ENCODE measurements at regions not wholly inside any gene's neighbourhood (a gene's known extent, or its start where the extent isn't known, plus 50 kb on each side); places are given as distances from the start of the nearest gene placed in this dataset.

DNA sequence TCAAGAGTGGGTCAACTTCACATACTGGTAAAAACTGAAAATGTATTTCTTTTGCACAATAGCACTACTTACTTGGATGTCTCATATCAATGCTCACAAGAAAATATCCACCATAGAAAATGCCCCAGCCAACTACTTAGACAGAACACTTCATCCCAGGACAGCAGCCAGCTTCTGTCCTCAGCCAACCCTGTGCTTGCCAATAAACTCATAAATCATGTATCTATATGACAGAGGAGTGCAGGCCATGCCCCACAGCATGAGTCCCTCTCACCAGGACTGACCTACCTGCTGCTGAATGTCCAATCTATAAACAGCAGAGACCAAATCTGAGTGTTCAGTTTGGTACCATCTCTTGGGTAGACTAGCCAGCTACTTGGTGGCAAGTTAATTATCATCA, 179.3 kb downstream of the OMA1 start:
- DNase-seq, result no peak

DNA sequence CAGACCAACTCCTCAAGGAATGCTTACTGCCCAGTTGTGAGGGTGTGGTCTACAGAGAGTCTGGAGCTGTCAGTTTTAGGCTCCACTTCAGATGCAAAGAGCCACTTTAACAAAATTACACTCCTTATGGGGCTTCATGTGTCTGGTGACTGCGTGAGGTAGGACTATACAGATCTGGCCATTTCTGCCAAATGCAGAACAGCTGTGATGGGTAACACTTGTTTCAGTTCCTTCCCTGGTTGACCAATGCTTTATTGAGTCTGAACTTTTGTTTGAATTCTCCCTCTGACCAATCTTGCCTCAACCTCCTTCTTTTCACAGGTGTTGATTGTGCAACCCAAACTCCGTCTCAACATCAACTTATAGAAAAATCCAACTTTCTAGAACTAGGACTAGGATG, 181.2 kb downstream of the OMA1 start:
- no peak for DNase-seq

DNA sequence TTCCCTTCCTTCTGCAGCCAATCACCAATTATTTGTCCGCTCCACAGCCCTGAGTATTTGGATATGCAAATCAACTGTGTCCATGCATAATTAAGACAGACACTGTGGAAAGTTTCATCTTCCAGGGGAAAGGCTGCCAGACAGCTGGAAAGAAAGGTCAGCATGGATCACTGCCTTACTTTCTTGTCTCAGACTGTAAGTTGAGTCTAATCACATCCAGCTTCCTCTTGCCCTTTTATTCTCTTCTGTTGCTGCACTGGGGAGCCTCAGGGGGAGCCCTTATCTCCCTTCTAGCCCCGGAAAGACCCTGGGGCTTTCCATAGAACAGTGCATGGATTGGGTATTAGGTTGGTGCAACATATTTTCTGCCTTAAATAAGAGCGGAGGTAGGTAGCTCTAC, 182.9 kb downstream of the OMA1 start:
- no peak for DNase-seq

DNA sequence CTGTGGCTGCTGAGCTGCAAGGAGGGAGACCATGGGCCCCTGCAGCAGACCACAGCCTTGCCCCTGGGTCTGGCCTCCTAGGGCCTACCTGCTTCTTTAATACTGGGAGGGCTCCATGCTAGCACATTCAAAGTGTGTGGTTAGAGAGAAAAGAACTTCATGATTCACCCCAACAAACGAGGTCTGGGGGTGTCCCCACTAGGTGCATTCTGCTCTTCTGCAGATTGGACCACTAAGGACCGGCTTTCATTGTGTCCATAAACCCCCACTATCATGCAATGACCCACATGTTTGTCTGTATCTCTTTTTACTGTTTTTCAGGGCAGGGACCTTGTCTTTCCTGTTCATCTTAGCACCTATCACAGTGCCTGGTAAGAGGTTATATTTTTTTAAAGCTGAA, 185.4 kb downstream of the OMA1 start:
- DNase-seq, result no peak

DNA sequence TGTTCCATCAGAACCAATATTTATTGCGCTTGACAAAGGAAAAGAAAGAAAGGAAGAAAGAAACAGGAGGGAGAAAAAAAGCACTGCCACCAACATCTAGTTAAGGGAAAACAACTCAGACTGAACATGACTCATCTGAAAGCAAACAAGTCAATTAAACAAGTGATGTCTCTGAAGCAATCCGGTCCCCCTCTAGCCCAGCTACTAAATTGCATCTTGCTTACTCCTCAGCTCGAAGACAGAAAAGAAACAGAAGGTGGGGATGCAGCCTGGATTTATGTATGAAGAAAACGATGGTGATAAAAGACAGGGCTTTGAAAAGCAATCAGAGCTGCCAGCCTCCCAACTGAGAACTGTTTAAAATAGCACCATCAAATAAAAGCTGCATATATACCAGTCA, 188.2 kb downstream of the OMA1 start:
- no peak for DNase-seq

DNA sequence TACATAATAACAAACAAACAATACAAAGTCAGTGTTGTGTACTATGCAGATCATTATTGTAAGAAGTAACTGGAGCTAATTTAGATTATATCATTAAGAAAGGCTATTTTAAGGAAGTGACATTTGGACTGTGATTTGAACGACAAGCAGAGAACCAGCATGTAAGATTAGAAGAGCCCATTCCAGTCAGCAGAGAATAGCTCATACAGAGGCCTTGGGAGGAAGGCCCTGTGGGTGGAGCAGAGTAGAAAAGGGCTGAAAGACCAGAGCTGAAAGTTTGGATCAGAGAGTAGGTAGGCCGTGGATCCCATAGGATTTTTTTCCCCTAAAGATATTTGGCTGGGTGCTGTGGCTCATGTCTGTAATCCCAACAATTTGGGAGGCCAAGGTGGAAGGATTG, 190.1 kb downstream of the OMA1 start:
- DNase-seq, result no peak

DNA sequence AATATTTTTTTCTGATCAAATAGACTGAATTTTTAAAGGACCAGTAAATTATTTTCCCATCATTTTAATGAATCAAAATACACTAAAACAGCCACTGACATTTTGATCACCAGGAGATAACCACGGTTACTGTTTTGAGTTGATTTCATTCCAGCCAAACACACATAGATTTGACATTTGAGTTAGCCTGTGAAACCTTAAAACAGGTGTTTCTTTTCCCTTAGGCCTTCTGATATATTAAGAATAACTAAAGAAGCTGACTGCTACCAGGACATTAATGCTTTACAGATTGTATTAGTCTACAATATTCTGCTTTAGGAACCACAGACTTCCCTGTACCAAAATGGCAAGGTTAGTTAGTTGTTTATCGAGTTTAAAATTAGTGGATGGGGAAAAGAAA, 193.4 kb downstream of the OMA1 start:
- DNase-seq, result no peak

DNA sequence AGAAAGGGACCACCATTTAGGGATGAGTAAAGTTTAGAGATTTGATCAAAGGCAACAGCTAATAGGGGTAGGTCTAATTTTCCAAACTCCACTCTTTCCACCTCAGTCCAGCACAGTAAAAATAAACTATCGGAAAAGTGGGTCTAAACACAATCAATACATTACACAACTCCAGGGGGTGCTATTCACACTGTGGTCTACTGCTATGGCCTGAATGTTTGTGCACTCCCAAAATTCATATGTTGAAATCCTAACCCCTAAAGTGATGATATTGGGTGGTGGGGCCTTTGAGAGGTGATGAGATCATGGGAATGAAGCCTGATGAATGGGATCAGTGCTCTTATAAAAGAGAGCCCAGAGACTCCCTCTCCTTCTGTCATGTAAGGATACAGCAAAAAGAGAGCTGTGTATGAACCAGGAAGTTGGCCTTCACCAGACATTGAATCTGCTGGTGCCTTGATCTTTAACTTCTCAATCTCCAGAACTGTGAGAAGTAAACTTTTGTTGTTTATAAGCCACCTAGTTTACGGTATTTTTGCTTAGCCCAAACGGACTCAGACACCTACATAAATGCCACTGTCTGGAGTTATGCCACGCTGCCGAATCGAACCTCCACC, 193.9 kb downstream of the OMA1 start:
- no peak for DNase-seq

DNA sequence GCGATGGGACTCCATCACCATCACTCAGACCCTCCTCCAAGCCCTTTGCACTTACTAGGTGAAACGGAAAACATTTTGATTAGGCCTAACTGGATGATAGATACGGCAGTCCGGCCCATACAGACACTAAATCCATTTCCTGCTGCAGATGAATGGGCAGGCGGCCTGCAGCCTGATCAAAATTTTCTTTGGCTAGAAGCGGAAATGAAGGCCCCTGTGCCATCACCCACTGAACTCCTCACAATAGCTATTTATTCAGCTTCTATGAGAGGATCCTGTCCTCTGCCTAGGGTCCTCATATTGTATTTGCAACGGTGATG, 200.5 kb downstream of the OMA1 start:
- DNase-seq, result peak; percentile 24

DNA sequence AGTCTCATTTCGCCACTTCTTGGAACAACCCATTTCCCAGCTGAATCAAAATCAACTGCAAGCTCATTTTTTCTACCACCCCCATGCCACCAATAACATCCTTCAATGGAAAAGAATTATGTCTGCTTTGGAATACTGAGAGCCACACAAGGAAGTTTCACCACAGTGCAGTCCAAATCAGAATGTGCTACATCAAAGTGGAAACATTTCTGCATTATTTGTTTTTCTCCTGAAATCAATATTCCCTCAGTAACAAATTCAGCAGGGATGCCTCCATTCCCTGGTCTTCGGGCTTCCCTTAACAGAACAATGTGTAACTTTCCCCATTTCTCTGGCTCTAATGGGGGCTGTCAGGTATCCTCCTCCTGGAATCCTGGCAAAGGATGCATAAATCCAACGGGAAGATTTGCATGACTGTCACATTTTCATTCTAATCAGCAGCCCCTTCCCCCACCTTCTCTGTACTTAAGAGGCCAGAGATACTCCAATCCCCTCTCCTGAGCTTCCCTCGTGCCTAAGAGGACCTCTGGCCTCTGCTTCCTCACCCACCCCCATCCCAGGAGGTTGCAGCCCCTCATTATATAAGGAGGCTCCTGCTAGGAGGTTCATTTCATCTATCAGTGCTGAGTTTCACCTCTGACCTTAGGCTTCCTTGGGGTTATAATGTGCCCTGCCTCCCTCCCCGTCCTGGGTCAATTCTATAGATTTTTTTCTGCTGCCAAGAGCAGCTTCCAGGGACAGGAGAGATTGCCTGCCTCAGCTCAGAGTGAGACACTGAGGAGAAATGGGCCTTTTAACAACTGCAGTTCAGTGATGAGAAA, 201.1 kb downstream of the OMA1 start:
- DNase-seq, result no peak

DNA sequence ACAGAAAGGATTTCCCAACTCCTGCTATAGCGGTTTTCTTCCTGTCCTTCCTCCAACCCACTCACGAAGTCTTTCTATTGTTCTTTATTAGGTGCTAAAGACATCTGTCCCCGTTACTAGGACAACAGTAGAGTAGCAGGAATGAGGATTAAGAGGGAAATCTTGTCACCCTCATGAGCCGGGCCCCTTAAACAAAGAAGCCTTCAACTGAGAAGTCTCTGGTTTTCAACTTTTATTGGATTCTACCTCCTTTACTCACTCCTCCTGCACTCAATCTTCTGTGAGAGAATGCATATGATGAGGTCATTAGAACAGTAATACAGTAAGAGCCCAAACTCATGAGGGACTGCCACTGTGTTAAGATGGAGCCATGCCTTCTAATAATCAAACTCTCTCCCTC, 206.3 kb downstream of the OMA1 start:
- no peak for DNase-seq

DNA sequence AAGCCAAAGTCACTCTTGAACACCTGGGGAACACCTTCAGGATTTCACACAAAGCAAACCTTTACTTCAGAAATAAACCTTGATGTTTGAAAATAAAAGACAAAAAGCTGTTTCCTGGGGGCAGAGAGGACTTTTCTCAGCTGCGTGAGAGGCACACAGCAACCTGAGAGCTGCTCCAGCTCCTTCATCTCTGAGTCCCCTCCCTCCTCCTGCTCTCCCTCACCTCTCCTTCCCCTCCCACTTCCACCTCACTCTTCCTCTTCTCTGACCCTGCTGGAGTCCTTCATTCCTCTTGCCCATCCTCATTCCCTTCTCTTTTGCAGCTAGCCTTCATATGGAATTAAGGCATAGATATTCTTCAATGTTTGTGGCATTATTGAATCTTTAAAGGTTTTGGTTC, 208.4 kb downstream of the OMA1 start:
- DNase-seq, result no peak

DNA sequence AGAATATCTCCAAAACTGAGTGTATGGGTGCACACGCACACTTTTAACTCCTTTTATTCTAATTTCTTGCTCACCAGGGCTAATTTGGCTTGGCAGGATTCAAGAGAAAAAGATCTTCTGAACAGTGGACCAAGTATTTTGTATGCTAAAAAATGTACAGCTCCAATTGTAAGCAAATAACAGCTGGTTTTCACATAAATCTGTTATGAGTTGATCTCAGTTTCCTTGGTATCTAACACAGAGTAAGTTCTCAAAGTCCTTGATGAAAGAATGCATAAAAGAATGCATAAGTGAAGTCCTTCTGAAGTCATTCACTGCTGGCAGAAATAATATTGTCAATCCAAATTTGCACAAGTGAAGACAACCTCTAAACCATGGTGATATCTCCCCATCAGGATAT, 213.0 kb downstream of the OMA1 start:
- DNase-seq, result no peak

DNA sequence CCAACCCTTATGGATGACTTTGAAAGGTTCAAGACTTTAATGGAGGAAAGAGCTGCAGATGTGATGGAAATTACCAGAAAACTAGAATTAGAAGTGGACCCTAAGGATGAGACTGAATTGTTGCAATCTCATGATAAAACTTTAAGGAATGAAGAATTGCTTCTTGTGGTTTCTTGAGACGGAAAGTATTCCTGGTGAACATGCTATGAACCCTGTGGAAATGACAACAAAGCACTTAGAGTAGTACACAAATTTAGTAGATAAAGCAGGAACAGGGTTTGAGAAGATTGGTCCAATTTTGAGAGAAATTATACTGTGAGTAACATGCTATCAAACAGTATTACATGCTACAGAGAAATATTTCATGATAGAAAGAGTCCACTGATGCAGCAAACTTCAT, 215.4 kb downstream of the OMA1 start:
- no peak for DNase-seq

DNA sequence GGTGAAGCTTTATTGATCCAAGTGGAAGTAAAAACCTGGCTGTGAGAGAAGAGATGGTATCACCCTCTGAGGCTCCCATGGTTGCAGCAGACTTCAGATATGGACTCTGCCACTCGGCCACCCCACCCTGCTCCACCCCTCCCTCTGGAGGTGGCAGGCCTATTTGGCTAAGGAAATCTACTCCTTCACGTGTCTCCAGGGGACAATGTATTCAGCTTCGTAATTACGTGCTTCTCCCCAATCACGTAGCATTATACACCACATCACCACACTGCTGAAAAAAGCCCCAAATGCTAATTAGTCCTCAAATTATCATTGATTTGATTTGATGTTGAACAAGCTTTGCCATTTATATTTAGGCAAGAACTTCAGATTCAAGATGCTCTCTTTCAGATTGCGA, 220.7 kb downstream of the OMA1 start:
- no peak for DNase-seq

DNA sequence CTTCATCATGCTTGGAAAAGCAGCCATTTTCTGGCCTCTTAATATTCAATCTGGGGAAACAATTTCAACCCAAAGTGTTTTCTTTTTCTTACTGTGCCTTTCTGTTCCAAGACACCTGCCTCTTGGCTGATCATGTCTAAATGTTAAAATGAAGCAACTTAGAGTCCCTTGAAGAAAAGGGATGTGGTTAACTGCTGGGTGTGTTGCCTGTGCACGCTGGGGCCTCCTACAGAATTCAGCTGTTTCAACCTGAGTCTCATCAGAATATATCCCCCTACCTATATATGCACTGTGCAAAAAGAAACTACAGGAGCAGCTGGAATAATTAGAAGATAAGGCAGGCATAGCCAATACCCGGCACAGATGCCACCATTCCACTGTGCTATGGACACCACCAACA, 222.0 kb downstream of the OMA1 start:
- DNase-seq, result no peak

DNA sequence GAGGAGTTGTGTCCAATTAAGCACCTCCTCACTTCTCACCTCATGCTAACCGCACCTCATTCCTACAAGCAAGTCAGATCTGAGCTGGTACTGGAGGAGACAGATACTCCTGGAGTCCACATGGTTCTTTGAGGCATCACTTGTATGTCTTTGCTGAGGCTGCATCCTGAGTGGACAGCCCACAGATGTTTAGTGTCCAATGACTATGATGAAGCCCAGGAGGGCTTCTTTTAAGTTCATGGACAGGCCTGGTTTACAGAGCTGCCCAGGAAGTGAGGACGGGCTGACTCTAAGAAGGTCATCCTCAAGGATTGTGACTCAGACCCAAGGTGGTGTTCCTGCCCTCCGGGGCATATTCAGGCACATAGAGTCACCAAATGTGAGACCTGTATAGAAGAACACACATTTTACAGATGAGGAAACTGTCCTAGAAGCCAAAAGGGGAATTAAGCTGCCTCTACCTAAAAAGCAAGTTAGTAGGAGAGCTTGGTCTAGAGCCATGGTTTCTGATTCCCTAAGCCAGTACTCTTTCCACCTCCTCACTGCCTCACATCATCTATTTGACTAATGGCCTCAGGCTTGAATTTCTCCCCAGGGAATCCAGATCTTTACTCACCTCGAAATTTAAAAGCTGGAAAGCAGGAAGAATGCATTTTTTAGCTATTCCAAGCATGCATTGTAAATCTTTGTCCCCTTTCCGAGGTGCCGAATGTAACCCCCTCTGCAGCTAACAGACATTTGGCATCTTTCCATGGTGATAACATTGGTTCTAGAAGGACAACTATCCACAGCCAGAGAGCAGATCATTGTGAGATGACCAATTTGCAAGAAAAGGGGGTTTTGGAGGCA, 228.1 kb downstream of the OMA1 start:
- no peak for DNase-seq

DNA sequence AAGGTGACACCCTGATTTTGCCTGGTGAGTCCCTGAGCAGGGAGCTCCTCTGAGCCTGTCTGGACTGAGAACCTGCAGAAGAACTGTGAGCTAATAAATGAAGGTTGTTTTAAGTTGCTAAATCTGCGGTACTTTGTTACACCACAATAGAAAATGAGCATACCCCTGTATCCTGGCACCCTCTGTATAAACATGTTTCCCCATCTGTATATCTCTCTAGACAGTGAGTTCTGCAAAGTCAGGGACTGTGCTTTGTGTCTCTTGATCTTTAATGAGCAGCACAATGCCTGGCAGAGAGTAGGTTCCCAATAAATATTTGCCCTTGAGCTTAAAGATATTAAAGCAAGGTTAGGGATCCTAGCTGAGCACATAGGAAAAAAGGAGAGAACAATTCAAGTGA, 228.8 kb downstream of the OMA1 start:
- no peak for DNase-seq

DNA sequence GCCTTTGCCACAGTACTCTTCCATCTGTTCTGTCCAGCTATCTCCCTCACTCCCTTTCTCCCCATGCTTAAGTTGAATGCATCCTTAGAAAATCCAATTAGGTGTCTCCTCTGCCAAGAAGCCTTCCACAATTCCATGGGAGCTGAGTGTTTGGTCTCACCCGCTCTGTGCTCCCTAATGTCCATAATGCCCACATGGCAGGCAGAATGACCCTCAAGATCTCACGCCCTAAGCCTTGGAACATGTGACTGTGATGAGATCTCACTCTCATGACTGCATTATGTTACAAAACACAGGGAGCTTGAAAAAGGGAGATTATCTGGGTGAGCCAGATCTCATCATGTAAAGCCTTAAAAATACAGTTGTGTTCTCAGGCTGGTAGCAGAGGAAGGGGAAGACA, 229.4 kb downstream of the OMA1 start:
- no peak for DNase-seq

DNA sequence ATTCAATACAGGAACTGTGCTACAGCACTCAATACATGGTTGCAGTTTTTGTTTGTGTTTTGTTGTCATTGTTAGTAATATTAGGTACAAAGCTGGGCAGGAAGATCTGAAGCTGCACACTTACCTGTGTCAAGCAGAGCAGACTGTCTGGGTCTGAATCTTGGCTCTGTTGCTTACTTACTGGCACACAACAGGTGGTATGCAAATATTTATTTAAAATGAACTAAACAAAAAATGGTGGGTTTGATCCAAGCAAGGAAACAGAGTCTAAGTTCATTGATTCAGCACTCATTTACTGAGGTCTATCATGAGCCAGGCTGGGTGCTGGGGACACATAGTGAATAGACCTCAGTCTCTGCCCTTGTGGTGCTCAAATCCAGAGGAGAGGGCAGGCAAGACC, 230.4 kb downstream of the OMA1 start:
- no peak for DNase-seq

DNA sequence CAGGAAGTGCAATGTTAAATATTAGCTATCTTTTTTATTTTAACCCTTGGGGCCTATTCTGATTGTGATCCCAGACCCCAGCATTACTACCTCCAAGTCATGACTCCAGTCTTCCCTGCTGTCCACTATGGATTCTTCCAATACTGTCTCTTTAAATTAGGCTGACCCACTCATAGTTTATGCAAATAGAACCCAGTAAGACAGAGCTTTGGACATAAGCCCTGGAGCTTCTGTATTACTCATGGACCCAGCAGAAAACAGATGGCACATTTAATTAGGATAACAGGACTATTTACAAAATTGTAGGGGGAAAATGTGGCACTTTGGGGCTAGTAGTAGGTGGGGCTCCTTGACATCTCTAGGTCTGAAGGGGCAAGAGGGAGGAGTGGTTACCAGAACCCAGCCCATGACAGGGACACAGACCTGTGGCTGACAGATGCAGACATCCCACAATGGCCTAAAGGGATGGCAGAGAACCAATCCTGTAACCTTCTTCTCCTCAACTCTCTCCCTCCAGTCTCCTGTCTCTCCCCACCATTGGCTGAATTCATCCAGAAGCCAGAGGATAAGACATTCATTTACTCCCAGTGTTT, 233.5 kb downstream of the OMA1 start:
- no peak for DNase-seq

DNA sequence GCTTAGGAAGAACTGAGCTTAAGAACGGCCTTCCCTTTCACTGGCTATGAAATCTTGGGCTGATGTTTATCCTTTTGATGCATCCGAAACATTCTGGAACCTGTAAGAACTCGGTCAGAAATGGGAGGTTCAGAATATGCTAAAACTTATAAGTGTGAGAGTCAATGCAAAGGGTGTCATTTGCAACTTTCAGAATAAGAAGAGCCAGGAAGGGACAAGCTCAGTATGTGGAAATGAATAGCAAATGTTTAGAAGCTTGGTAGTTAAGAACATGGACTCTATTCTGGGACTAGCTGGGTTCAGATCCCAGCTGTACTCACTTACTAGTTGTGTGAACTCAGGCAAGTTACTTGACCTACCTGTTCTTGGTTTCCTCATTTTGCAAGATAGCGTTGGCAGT, 234.1 kb downstream of the OMA1 start:
- DNase-seq, result no peak

DNA sequence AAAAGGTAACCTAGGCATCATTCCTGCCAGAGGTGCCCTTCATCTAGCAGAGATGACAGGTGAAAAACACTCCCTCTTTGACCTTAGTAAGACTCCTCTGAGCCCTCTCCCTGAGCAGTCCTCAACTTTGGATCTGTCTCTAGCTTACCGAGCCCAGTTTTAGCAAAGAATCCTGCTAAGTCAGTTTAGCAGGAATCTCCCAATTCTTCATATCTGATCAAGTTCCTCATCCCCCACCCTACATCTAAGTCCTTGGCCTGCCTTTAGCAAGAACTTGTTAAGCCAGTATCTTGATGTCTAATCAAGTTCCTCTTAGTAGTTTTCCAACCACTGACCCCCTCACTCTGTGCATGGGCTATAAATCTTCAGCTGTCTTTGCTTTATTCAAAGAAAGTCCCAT, 235.6 kb downstream of the OMA1 start:
- no peak for DNase-seq

DNA sequence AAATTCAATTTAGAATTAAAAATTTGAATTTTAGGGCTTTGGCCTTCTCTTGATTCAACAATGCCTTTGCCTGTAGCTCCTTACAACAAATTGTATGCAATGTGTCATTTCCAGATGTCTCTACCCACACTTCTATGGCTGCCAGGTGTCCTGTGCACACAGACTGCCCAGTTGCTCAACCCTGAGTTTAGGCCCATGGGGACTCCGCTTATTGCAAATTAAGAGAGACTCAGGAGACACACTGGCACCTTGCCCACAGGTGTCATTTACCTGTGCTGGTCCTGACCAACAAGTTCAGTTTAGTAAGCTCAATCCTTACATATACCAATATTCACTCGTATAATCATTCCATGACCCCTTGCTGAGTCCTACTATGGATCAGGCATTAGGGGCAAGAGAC, 236.1 kb downstream of the OMA1 start:
- DNase-seq, result no peak
